HG03045 (cell line): ENCODE measurements at regions not wholly inside any gene's neighbourhood (a gene's known extent, or its start where the extent isn't known, plus 50 kb on each side); places are given as distances from the start of the nearest gene placed in this dataset.
"Not testable (repeated sequence)": the region's sequence is repeated elsewhere in the genome, so short reads cannot be mapped to it uniquely, and the experiment has no call there.

Experiments
- ATAC-seq: cut with Tn5 transposase; IDR thresholded peaks from one replicate; pipeline ENCODE4 v1.9.1; 2021; ENCODE audit warnings: mild to moderate bottlenecking, moderate library complexity; ENCODE audit not compliant: unreplicated experiment

DNA sequence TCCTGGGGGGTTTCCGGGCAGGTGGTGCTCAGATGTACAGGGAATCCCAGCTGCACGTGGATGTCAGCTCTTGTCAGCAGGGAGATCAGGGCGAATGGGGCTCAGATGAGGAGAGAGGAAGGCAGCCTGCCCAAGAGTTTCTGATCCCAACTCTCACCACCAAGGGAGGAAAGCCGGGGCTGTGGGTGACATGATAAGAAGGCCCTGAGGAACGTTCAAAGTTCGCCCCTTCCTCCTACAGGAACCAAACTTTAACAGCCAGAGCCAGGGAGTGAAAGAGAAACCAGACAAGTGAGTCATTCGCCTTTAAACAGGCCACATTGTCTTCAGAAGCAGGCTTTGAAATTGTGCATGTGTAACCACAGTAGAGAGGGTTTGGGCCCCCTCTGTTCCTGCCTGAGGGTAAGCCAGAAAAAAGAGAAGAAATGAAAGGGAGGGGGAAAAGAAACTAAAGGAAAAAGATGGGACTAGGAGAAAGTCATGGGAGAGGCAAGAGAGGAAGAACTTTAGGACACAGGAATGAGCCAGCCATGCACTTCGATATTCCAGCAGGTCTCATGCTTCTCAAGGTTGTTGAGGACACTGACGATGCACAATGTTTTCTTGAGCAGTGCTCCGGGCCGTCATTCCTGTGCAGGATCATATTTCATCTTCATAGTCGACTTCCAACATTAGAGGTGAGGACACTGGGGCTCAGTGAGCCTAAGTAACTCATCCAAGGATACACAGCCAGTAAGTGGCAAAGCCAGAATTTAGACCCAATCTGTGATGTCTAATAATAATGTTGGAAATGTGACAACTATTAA lies 691.4 kb upstream of the TBX3 start:
- ATAC-seq, result peak; percentile 88

DNA sequence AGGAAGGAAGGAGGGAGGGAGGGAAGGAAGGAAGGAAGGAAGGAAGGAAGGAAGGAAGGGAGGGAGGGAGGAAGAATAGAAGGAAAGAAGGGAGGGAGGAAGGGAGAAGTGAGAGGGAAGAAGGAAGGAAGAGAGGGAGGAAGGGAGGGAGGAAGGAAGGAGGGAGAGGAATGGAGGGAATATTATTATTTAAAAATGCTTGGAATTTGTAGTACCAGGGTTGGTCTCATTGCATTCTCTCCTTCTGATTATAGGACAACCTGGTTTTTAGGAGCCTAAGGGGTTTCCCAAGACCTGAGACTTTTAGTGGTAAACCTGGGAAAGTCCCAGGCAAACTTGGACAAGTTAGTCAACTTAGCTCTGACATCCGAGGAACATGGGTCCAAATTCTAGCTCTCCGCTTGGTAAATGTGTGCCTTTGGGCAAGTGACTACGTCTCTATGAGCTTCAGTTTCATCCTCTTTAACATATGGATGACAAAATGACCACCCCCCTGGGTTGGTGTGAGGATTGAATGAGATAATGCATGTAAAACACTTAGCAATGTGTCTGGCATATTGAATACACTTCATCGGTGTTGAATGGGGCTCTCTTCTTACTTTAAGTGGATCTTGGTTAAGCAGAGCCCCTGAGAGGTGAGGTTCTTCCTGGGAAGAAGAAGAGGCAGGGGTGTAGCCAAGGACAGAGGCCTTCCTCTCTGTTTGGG lies 690.7 kb upstream of the TBX3 start:
- no peak for ATAC-seq

DNA sequence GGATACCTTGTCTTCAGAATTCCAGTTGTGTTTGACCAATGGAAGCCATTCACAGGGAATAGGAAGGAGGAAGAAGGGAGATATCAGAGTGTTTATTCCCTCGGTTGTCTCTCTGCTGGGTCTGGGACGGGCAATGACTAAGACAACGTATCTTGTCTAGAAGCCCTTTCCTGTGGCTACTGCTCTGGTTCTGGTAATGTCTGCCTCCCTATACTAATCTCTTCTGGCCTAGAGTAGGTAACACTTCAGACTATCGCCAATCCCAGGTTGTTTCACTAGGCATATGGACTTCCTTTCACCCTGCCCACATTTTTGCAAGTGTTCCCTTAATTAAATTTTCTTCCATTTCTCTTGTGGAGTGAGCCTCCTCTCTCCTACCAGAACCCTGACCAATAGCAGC lies 687.7 kb upstream of the TBX3 start:
- no peak for ATAC-seq

DNA sequence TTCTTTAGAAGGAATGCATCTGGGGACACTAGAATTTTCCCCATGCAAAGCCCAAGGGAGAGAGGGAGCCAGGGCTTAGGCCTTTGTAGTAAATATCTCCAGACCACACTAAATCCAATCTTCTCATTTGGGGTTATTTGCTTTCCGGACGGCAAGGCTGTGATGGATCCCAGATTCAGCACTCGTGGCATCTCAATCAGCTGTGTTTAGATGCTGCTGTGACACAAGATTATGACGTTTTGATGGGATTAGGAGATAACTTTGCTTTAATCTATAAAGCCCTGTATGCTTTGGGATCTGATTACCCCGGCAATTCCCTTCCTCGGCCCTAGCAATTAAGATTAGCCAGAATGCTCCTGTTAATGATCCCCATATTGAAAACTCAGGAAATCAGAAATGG lies 686.7 kb upstream of the TBX3 start:
- no peak for ATAC-seq

DNA sequence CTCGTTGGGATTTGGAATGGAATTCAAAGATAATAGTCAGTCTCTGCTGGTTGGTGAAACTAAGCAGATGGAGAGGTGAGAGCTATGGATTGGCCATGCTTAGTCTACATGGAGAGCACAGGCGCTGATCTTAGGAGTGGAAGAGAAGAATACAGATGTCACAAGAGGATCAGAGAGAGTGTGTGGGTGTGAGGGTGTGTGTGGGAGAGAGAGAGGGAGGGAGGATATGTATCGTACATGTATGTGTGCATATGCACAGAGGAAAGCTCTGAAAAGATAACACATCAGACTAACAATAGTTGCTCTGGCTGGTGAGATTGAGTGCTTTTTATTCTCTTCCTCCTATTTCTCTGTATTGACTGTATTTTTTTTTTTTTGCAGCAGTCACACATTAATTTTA lies 686.2 kb upstream of the TBX3 start:
- no peak for ATAC-seq

DNA sequence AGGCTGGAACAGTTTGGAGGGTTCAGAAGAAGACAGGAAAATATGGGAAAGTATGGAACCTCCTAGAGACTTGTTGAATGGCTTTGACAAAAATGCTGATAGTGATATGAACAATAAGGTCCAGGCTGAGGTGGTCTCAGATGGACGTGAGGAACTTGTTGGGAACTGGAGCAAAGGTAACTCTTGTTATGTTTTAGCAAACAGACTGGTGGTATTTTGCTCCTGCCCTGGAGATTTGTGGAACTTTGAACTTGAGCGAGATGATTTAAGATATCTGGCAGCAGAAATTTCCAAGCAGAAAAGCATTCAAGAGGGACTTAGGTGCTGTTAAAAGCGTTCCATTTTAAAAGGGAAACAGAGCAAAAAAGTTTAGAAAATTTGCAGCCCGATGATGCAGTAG lies 682.3 kb upstream of the TBX3 start:
- ATAC-seq, result not testable (repeated sequence)

DNA sequence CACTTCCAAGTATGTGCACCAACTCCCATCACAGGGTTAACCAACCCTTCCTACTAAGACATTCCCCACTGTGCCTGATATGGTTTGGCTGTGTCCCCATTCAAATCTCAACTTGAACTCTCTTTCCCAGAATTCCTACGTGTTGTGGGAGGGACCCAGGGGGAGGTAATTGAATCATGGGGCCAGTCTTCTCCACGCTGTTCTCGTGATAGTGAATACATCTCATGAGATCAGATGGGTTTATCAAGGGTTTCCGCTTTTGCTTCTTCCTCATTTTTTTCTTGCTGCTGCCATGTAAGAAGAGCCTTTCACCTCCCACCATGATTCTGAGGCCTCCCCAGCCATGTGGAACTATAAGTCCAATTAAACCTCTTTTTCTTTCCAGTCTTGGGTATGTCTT lies 681.8 kb upstream of the TBX3 start:
- ATAC-seq, result not testable (repeated sequence)

DNA sequence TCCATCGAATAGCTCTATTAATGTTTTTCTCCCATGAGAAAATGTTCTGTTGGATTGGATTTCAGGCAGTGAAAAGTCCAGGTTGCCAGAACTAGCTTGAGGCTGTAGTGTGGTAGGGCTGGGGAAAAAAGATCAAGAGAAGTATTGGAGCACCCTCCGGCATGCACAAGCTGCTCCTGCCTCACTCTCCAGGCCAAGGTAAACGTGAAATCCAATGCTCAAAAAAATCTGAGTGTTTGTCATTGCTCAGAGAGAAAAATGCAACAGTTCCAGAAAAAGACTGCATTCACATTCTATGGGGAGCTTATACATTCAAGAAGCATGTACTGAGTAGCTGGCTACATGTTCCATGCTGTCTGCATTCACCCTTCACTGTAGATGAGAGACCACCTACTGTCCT lies 680.9 kb upstream of the TBX3 start:
- no peak for ATAC-seq

GRCh38 chr12:115362339-115362976 lies 678.5 kb upstream of the TBX3 start:
- no peak for ATAC-seq

GRCh38 chr12:115357681-115358080 lies 673.7 kb upstream of the TBX3 start:
- ATAC-seq, result no peak

DNA sequence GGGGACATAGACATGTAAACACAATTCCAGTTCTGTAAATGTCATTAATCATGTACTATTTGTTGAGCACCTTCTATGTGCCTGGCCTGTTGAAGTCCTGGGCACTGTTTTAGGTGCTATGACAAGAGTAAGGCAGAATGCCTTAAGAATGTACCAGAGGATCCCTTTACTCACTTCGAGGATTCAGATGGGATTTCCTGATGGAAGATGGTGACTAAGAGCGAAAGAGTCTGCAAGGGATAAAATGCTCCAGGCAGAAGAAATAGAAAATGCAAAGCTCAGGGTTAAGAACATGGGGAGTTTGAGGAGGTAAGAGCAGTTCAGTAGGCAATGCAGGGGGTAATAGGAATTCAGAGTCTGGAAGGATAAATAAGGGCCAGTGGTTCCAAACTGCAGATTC lies 671.3 kb upstream of the TBX3 start:
- no peak for ATAC-seq

GRCh38 chr12:115354007-115354890 lies 670.3 kb upstream of the TBX3 start:
- ATAC-seq, result no peak

- no peak for ATAC-seq
Measured at GRCh38 chr12:115353467-115353866, 669.5 kb upstream of the TBX3 start.

- no peak for ATAC-seq
Measured at GRCh38 chr12:115351514-115352077, 667.6 kb upstream of the TBX3 start.

- ATAC-seq, result no peak
Measured at GRCh38 chr12:115349711-115350110, 665.7 kb upstream of the TBX3 start.

- ATAC-seq, result no peak
Measured at GRCh38 chr12:115348301-115348700, 664.3 kb upstream of the TBX3 start.

DNA sequence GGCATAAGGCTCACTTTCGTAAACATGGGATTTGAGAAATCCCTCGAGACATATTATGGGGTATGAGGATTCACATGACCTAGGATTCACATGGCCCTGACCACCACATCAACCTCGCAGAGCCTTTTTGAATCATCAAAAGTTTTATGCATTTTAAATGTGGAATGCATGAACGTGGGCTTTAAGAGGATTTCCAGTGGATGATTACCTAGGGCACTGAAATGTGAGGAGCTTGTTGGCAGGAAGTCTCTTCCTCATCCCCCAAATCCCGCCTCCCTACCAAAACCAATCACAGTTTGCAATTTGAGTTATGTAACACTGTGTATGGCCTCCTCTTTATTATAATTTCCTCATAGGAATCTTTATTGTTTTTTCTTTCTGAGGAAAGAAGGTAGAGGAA lies 659.6 kb upstream of the TBX3 start:
- ATAC-seq, result no peak

DNA sequence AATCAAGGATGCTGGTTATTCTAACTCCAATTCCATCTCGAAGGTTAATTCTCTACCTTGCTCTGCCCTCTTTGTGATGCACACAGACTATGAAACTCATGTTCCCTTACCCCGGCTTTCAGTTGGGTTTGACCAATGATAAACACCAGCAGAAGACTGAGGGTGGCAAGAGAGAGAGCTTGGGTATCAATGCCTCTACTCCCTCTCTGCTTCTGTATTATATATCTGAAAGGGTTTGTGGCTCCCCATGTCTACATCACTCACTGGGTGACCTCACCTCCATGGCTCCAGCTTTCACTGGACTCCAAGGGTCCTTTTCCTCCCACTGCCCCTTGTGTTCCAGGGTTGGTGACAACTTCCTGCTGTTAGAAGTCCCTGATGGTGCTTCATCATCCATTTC lies 659.0 kb upstream of the TBX3 start:
- ATAC-seq, result no peak

- no peak for ATAC-seq
Measured at GRCh38 chr12:115341442-115341841, 657.5 kb upstream of the TBX3 start.

GRCh38 chr12:115338566-115339294 lies 654.8 kb upstream of the TBX3 start:
- no peak for ATAC-seq
